NOMO-1 treated with DMSO at 0.1 percent for 48 hours (cell line): ENCODE measurements at regions not wholly inside any gene's neighbourhood (a gene's known extent, or its start where the extent isn't known, plus 50 kb on each side); places are given as distances from the start of the nearest gene placed in this dataset.

Source experiments
- DNase-seq: peaks from one replicate; lab custom pipeline; 2025; ENCODE audit not compliant: unreplicated experiment; lab: John Stamatoyannopoulos, UW

GRCh38 chr5:74272831-74273451 is 367.6 kb downstream of the ENC1 start:
- DNase-seq: no peak

- DNase-seq: no peak
Observed at GRCh38 chr5:74272024-74272775, 368.3 kb downstream of the ENC1 start.

GRCh38 chr5:74268297-74268696 is 372.2 kb downstream of the ENC1 start:
- DNase-seq: no peak

GRCh38 chr5:74266836-74267235 is 373.7 kb downstream of the ENC1 start:
- DNase-seq: no peak

GRCh38 chr5:74266132-74266531 is 374.4 kb downstream of the ENC1 start:
- DNase-seq: no peak

GRCh38 chr5:74262544-74263207 is 377.9 kb downstream of the ENC1 start:
- DNase-seq: no peak

- no peak for DNase-seq
Observed at GRCh38 chr5:74261866-74262265, 378.7 kb downstream of the ENC1 start.

- DNase-seq: peak; percentile 20
Observed at GRCh38 chr5:74261421-74261820, 379.1 kb downstream of the ENC1 start.

- DNase-seq: no peak
Observed at GRCh38 chr5:74259572-74259971, 381.0 kb downstream of the ENC1 start.

- no peak for DNase-seq
Observed at GRCh38 chr5:74258314-74258665, 382.2 kb downstream of the ENC1 start.

- DNase-seq: peak; percentile 86
Observed at GRCh38 chr5:74257645-74258313, 382.7 kb downstream of the ENC1 start.

GRCh38 chr5:74257060-74257527 is 383.4 kb downstream of the ENC1 start:
- DNase-seq: peak; percentile 8

GRCh38 chr5:74255692-74256392 is 384.7 kb downstream of the ENC1 start:
- no peak for DNase-seq

GRCh38 chr5:74254257-74254656 is 386.3 kb downstream of the ENC1 start:
- no peak for DNase-seq

GRCh38 chr5:74252044-74252443 is 388.5 kb downstream of the ENC1 start:
- no peak for DNase-seq

GRCh38 chr5:74251141-74252035 is 389.1 kb downstream of the ENC1 start:
- peak; percentile 76 for DNase-seq

- DNase-seq: peak; percentile 56
Observed at GRCh38 chr5:74250304-74251102, 390.0 kb downstream of the ENC1 start.

- DNase-seq: no peak
Observed at GRCh38 chr5:74248576-74248975, 392.0 kb downstream of the ENC1 start.

- no peak for DNase-seq
Observed at GRCh38 chr5:74244406-74244805, 396.1 kb downstream of the ENC1 start.
